NCI-H187 (cell line): ENCODE measurements at regions not wholly inside any gene's neighbourhood (a gene's known extent, or its start where the extent isn't known, plus 50 kb on each side); places are given as distances from the start of the nearest gene placed in this dataset.

Experiments
- DNase-seq, 2 experiments: peaks; one replicate each; lab custom pipeline; 2025; lab: John Stamatoyannopoulos, UW

- DNase-seq = no peak
Observed at GRCh38 chr15:53462651-53463050, 296.8 kb downstream of the WDR72 start.

- DNase-seq = no peak
Observed at GRCh38 chr15:53461677-53462076, 297.8 kb downstream of the WDR72 start.

- no peak for DNase-seq
Observed at GRCh38 chr15:53458736-53459135, 300.7 kb downstream of the WDR72 start.

GRCh38 chr15:53457479-53457878, 302.0 kb downstream of the WDR72 start:
- DNase-seq = no peak

- DNase-seq = no peak
Observed at GRCh38 chr15:53454843-53455721, 304.4 kb downstream of the WDR72 start.

- no peak for DNase-seq
Observed at GRCh38 chr15:53454535-53454842, 305.0 kb downstream of the WDR72 start.

- no peak for DNase-seq
Observed at GRCh38 chr15:53453253-53454105, 306.0 kb downstream of the WDR72 start.

- DNase-seq = peak; percentile 40 to 64
Observed at GRCh38 chr15:53448232-53449015, 311.0 kb downstream of the WDR72 start.

- DNase-seq = no peak
Observed at GRCh38 chr15:53447742-53448141, 311.7 kb downstream of the WDR72 start.

- DNase-seq = no peak
Observed at GRCh38 chr15:53447053-53447574, 312.3 kb downstream of the WDR72 start.

- no peak for DNase-seq
Observed at GRCh38 chr15:53446376-53446775, 313.1 kb downstream of the WDR72 start.

- DNase-seq = no peak
Observed at GRCh38 chr15:53445531-53445930, 313.9 kb downstream of the WDR72 start.

GRCh38 chr15:53437985-53438841, 321.2 kb downstream of the WDR72 start:
- no peak for DNase-seq

- DNase-seq = no peak
Observed at GRCh38 chr15:53437366-53437765, 322.1 kb downstream of the WDR72 start.

GRCh38 chr15:53434174-53434678, 325.2 kb downstream of the WDR72 start:
- DNase-seq = no peak

GRCh38 chr15:53416219-53416940, 343.1 kb downstream of the WDR72 start:
- DNase-seq = no peak

GRCh38 chr15:53414167-53414566, 345.3 kb downstream of the WDR72 start:
- no peak for DNase-seq

- no peak for DNase-seq
Observed at GRCh38 chr15:53412542-53412941, 346.9 kb downstream of the WDR72 start.

- no peak for DNase-seq
Observed at GRCh38 chr15:53404930-53405493, 354.5 kb downstream of the WDR72 start.

GRCh38 chr15:53401503-53401902, 358.0 kb downstream of the WDR72 start:
- DNase-seq = no peak
